OCI-LY3 (cell line): ENCODE measurements at regions not wholly inside any gene's neighbourhood (a gene's known extent, or its start where the extent isn't known, plus 50 kb on each side); places are given as distances from the start of the nearest gene placed in this dataset.

Experiments used
- CTCF ChIP-seq: fragments of 200-600, 300-600 bp; sonication (generic); IDR thresholded peaks from 2 replicates; pipeline ENCODE4 v1.5.1; 2014; ENCODE audit warnings: antibody characterized with exemption, low read length, low read depth
- EZH2phosphoT487 ChIP-seq: fragments of 200-600 bp; shearing (Covaris generic); IDR thresholded peaks from 2 replicates; pipeline ENCODE4 v1.6.1; 2018; ENCODE audit warnings: antibody characterized with exemption, mixed run types, low read depth

DNA sequence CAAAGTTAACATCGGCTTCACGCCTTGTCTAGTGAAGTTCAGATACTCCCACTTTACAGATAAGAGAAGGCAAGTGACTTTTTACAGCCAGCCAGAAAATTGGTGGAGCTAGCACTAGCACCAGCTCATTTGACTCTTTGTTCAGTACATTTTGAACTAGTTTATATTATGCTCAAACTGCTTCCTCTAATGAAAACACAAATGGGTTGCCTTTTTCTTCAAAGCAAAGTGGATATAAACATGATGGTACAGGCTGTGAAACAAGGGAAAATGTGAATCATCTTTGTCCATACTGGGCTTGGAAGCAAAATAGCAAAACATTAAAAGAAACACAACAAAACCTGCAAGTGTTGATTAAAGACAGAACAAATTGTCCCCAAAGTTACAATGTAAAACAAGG is 99.6 kb upstream of the LHCGR start:
- TF ChIP-seq CTCF: no peak
- TF ChIP-seq EZH2phosphoT487: no peak
